ENCODE measurements at regions not wholly inside any gene's neighbourhood (a gene's known extent, or its start where the extent isn't known, plus 50 kb on each side); places are given as distances from the start of the nearest gene placed in this dataset.

DNA sequence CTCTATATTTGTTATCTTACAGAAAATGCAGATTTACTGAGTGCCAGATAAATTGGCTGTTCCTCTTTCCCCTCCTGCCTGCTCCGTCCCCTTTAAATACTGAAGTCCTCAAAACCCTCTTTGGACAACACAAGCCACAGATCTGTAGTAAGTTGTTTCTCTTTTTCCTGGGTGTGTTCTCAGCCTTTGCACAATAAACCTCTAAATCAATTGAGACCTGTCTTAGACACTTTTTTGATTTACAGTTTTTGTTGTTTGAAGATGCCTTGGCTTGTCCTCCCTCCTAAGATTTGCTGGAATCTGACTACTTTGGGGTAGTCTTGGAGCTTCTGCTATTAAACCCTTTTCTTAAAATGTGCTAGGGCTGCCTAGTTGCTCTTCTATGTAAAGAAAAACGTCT lies 60.9 kb upstream of the EIF2S2 start:
- TF ChIP-seq EP300 (IDR thresholded peaks at IDR 0.05) (no peak), POLR2A (IDR thresholded peaks at IDR 0.05) (no peak), POLR2AphosphoS5 (IDR thresholded peaks at IDR 0.05) (no peak)
- TF ChIP-seq, protein P1, sequence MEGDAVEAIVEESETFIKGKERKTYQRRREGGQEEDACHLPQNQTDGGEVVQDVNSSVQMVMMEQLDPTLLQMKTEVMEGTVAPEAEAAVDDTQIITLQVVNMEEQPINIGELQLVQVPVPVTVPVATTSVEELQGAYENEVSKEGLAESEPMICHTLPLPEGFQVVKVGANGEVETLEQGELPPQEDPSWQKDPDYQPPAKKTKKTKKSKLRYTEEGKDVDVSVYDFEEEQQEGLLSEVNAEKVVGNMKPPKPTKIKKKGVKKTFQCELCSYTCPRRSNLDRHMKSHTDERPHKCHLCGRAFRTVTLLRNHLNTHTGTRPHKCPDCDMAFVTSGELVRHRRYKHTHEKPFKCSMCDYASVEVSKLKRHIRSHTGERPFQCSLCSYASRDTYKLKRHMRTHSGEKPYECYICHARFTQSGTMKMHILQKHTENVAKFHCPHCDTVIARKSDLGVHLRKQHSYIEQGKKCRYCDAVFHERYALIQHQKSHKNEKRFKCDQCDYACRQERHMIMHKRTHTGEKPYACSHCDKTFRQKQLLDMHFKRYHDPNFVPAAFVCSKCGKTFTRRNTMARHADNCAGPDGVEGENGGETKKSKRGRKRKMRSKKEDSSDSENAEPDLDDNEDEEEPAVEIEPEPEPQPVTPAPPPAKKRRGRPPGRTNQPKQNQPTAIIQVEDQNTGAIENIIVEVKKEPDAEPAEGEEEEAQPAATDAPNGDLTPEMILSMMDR (IDR thresholded peaks at IDR 0.05) = no peak
- Histone ChIP-seq H3K9me3 (no peaks in the 10 kb centered on the region), H3K27ac (no peak overlapping the region), H3K4me1 (no peaks in the 10 kb centered on the region), H3K27me3 (peaks cover 0 to 4% (median 0%) of the 10 kb centered on the region in 3 donors), H3K36me3 (no peaks in the 10 kb centered on the region), H3K4me3 (no peak overlapping the region)
- intact Hi-C loops (cut with DNase I; ENCODE audit: low total_unique reads) = no loop called here
- DNase-seq = no peak
- WGBS, 5 donors = 56 to 72% (median 68%) methylated on average over 2 of the region's 2 CpGs

DNA sequence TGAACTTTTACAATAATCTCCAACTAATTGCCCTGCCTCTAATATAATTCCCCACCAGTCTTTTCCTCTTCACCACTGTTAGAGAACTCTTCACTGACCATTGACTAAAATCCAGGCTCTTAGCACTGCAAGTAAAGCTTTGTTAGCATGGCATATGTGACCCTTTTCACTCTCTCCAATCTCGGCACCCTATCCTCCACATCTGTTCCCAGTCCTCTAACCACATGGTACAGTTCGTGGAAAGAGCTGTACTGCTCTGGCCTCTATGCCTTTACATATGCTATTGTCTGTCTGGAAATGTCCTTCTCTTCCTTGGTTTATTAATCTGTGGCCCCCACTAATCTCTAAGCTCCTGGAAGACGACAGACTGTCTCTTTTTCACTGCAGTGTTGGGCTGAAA lies 63.0 kb upstream of the EIF2S2 start:
- 58 to 72% (median 63%) methylated on average over 3 of the region's 3 CpGs for WGBS, 5 donors
- intact Hi-C loops (cut with DNase I; ENCODE audit: low total_unique reads) = no loop called here

DNA sequence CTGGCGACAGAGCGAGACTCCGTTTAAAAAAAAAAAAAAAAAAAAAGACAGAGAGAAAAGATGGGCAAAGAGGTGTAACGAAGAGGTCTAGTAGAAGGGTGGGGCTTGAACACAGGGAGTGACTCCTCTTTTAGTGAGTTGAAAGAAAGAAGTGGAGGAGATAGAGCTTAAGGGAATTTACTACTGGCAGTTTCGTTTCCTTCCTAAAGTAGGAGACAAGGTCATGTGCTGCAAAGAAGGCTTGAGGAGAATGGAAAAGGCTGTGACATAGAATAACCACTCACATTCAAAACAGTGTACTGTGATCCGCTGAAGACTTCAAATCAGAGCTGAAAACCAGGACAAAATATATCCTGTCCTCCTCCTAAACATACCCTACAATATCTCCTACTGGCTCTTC lies 63.8 kb upstream of the EIF2S2 start:
- WGBS, 5 donors = 81 to 88% (median 85%) methylated on average over 6 of the region's 6 CpGs
- Histone ChIP-seq H3K36me3 (no peaks in the 10 kb centered on the region), H3K4me1 (no peaks in the 10 kb centered on the region), H3K9me3 (no peaks in the 10 kb centered on the region), H3K4me3 (no peak overlapping the region), H3K27me3 (no peaks in the 10 kb centered on the region), H3K27ac (no peak overlapping the region)
- intact Hi-C loops (cut with DNase I; ENCODE audit: low total_unique reads) = no loop called here
- no peak for DNase-seq
- TF ChIP-seq POLR2AphosphoS5 (IDR thresholded peaks at IDR 0.05) (no peak), POLR2A (IDR thresholded peaks at IDR 0.05) (no peak), EP300 (IDR thresholded peaks at IDR 0.05) (no peak)
- TF ChIP-seq, protein P1 (IDR thresholded peaks at IDR 0.05) = no peak

More for the DNA sequence above, 63.0 kb upstream of the EIF2S2 start:
- DNase-seq = no peak
- H3K9me3 ChIP-seq = no peaks in the 10 kb centered on the region
- no peak overlapping the region for H3K27ac ChIP-seq
- H3K4me3 ChIP-seq = no peak overlapping the region
- H3K36me3 ChIP-seq = no peaks in the 10 kb centered on the region
- no peaks in the 10 kb centered on the region for H3K27me3 ChIP-seq
- TF ChIP-seq, protein P1 (IDR thresholded peaks at IDR 0.05) = no peak
- no peak for TF ChIP-seq POLR2AphosphoS5 (IDR thresholded peaks at IDR 0.05)
- TF ChIP-seq POLR2A (IDR thresholded peaks at IDR 0.05) = no peak
- no peak for TF ChIP-seq EP300 (IDR thresholded peaks at IDR 0.05)
- H3K4me1 ChIP-seq = no peaks in the 10 kb centered on the region

DNA sequence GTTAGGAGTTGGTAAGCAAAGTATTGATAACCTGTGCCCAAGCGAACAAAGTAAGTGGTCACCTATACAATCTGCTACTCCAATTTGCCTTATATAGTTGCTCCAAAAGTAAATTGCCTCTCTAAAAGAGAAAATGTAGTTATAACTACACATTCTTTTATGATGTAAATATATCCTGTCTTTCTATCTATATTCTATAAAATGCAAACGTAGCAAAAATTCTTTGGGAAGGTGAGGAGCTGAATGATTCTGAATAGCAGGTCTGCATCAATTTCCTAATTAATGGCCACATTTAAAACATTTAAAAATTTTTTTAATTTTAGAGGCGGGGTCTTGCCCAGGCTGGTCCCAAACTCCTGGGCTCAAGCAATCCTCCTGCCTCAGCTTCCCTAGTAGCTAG lies 64.2 kb upstream of the ASIP start:
- intact Hi-C loops (cut with DNase I; ENCODE audit: low total_unique reads) = no loop called here
- 78 to 88% (median 84%) methylated on average over 3 of the region's 3 CpGs for WGBS, 5 donors
- DNase-seq = no peak
- TF ChIP-seq POLR2AphosphoS5 (IDR thresholded peaks at IDR 0.05) (no peak), EP300 (IDR thresholded peaks at IDR 0.05) (no peak), POLR2A (IDR thresholded peaks at IDR 0.05) (no peak)
- TF ChIP-seq, protein P1 (IDR thresholded peaks at IDR 0.05) = no peak
- Histone ChIP-seq H3K27ac (no peak overlapping the region), H3K9me3 (no peaks in the 10 kb centered on the region), H3K27me3 (no peaks in the 10 kb centered on the region), H3K36me3 (no peaks in the 10 kb centered on the region), H3K4me3 (no peak overlapping the region), H3K4me1 (no peaks in the 10 kb centered on the region)

Measured in stomach (tissue), 8 donors.